Trophoblast cell (in vitro differentiated cells and primary cell): ENCODE measurements at regions not wholly inside any gene's neighbourhood (a gene's known extent, or its start where the extent isn't known, plus 50 kb on each side); places are given as distances from the start of the nearest gene placed in this dataset.

ENCODE experiments used
- DNase-seq, 2 donors: peaks; one replicate each; pipeline ENCODE4 v3.0.0-alpha.2; 2016
- H2AFZ ChIP-seq: 2 replicates; pipeline ENCODE4 v1.6.1; 2013; ENCODE audit warnings: low read length, moderate library complexity, mild to moderate bottlenecking; ENCODE audit not compliant: insufficient read depth, poor library complexity
- H2AK5ac ChIP-seq: 2 replicates; pipeline ENCODE4 v1.6.1; 2013; ENCODE audit warnings: mild to moderate bottlenecking, low read length
- H2BK120ac ChIP-seq: 2 replicates; pipeline ENCODE4 v1.6.1; 2013; ENCODE audit warnings: low read length, mild to moderate bottlenecking, moderate library complexity; ENCODE audit not compliant: insufficient read depth, poor library complexity
- H2BK12ac ChIP-seq: 2 replicates; pipeline ENCODE4 v1.6.1; 2013; ENCODE audit warnings: mild to moderate bottlenecking, low read length, moderate library complexity
- H2BK5ac ChIP-seq: 2 replicates; pipeline ENCODE4 v1.6.1; 2013; ENCODE audit warnings: low read length, low read depth, moderate library complexity, mild to moderate bottlenecking; ENCODE audit not compliant: poor library complexity
- H3K14ac ChIP-seq: 2 replicates; pipeline ENCODE4 v1.6.1; 2013; ENCODE audit warnings: mild to moderate bottlenecking, low read length
- H3K18ac ChIP-seq: 2 replicates; pipeline ENCODE4 v1.6.1; 2013; ENCODE audit warnings: mild to moderate bottlenecking, low read length
- H3K23ac ChIP-seq: 2 replicates; pipeline ENCODE4 v1.6.1; 2013; ENCODE audit warnings: low read length
- H3K27ac ChIP-seq: 2 replicates; pipeline ENCODE4 v1.5.1; 2013; ENCODE audit warnings: low read depth, mild to moderate bottlenecking, inconsistent platforms, low read length, moderate library complexity
- H3K27me3 ChIP-seq: 2 replicates; pipeline ENCODE4 v1.6.1; 2013; ENCODE audit warnings: inconsistent platforms, mild to moderate bottlenecking, low read length, moderate library complexity; ENCODE audit not compliant: insufficient read depth
- H3K36me3 ChIP-seq, 2 experiments: 1 replicate in 1 of 2; 2 replicates in 1 of 2; pipeline ENCODE4 v1.6.1; 2013; ENCODE audit warnings: low read length in 2 of 2, mild to moderate bottlenecking in 2 of 2, moderate library complexity in 1 of 2; ENCODE audit not compliant: insufficient read depth in 2 of 2, control insufficient read depth in 1 of 2
- H3K4ac ChIP-seq: 2 replicates; pipeline ENCODE4 v1.6.1; 2013; ENCODE audit warnings: low read depth, mild to moderate bottlenecking, low read length, moderate library complexity
- H3K4me1 ChIP-seq, 2 experiments: 1 replicate in 1 of 2; 2 replicates in 1 of 2; pipeline ENCODE4 v1.6.1; 2013; ENCODE audit warnings: low read length in 2 of 2, mild to moderate bottlenecking in 2 of 2, moderate library complexity in 1 of 2; ENCODE audit not compliant: insufficient read depth in 2 of 2, control insufficient read depth in 1 of 2
- H3K4me2 ChIP-seq: 2 replicates; pipeline ENCODE4 v1.6.1; 2013; ENCODE audit warnings: inconsistent platforms, mild to moderate bottlenecking, low read length, moderate library complexity
- H3K4me3 ChIP-seq: 2 replicates; pipeline ENCODE4 v1.5.1; 2013; ENCODE audit warnings: mild to moderate bottlenecking, low read depth, low read length, inconsistent platforms
- H3K79me1 ChIP-seq: one replicate; pipeline ENCODE4 v1.6.1; 2013; ENCODE audit warnings: low read length
- H3K79me2 ChIP-seq: 2 replicates; pipeline ENCODE4 v1.6.1; 2013; ENCODE audit warnings: low read length, mild to moderate bottlenecking; ENCODE audit not compliant: control insufficient read depth, insufficient read depth, poor library complexity
- H3K9ac ChIP-seq: 2 replicates; pipeline ENCODE4 v1.6.1; 2013; ENCODE audit warnings: mild to moderate bottlenecking, low read length
- H3K9me3 ChIP-seq: 2 replicates; pipeline ENCODE4 v1.6.1; 2013; ENCODE audit warnings: low read depth, mild to moderate bottlenecking, control low read depth, inconsistent platforms, low read length; ENCODE audit not compliant: insufficient read depth
- H4K12ac ChIP-seq: 2 replicates; pipeline ENCODE4 v1.6.1; 2013; ENCODE audit warnings: low read depth, mild to moderate bottlenecking, low read length, moderate library complexity
- H4K8ac ChIP-seq: 2 replicates; pipeline ENCODE4 v1.6.1; 2013; ENCODE audit warnings: low read depth, mild to moderate bottlenecking, low read length, moderate library complexity
- H4K91ac ChIP-seq: one replicate; pipeline ENCODE4 v1.6.1; 2013; ENCODE audit warnings: low read depth, mild to moderate bottlenecking, low read length, moderate library complexity
- WGBS: extraction: QIAGEN DNeasy Blood & Tissue Kit; methylation state at CpG from one replicate; pipeline ENCODE4 v1.1.7; 2013; ENCODE audit warnings: missing lambda C conversion rate; ENCODE audit not compliant: insufficient read length, insufficient coverage; ENCODE audit errors: extremely low coverage; 5-methylcytosine and 5-hydroxymethylcytosine counted together

DNA sequence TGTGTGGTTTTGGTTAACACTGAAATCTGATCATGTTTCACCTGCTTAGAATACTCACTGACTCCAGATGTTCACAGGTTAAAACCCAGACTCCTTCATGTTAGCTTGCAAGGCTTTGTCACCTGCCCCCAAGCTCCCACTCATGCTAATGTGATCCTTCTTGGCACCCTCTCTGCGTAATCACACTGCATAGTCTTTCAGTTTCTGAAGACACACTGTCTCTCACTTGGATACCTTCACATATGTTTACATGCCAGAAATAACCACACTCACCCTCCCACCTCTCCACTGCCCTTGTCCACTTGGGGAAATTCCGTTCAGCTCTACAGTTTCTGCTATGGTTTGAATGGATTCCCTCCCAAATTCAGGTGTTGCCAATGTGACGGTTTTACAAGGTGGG is 234.7 kb upstream of the SASH1 start:
- H3K4ac ChIP-seq: no peak overlapping the region
- H2BK5ac ChIP-seq: no peak overlapping the region
- H3K9me3 ChIP-seq: peaks cover 1% of the 10 kb centered on the region
- no peak overlapping the region for H3K4me2 ChIP-seq
- H3K36me3 ChIP-seq: no peaks in the 10 kb centered on the region
- no peak overlapping the region for H2AFZ ChIP-seq
- H4K12ac ChIP-seq: no peak overlapping the region
- no peak overlapping the region for H4K8ac ChIP-seq
- no peak for DNase-seq
- no peak overlapping the region for H3K9ac ChIP-seq
- H3K27me3 ChIP-seq: no peaks in the 10 kb centered on the region
- peaks cover 3 to 4% of the 10 kb centered on the region in 2 experiments for H3K4me1 ChIP-seq
- H3K23ac ChIP-seq: no peak overlapping the region
- no peak overlapping the region for H2AK5ac ChIP-seq
- no peak overlapping the region for H3K14ac ChIP-seq
- H3K79me2 ChIP-seq: no peaks in the 10 kb centered on the region
- H2BK120ac ChIP-seq: no peak overlapping the region
- H3K18ac ChIP-seq: no peak overlapping the region
- H2BK12ac ChIP-seq: no peak overlapping the region
- H3K4me3 ChIP-seq: no peak overlapping the region
- no peak overlapping the region for H3K27ac ChIP-seq
- no CpG with 5 or more reads among the region's 3 CpGs for WGBS
- H3K79me1 ChIP-seq: peaks cover 12% of the 10 kb centered on the region
- no peak overlapping the region for H4K91ac ChIP-seq

DNA sequence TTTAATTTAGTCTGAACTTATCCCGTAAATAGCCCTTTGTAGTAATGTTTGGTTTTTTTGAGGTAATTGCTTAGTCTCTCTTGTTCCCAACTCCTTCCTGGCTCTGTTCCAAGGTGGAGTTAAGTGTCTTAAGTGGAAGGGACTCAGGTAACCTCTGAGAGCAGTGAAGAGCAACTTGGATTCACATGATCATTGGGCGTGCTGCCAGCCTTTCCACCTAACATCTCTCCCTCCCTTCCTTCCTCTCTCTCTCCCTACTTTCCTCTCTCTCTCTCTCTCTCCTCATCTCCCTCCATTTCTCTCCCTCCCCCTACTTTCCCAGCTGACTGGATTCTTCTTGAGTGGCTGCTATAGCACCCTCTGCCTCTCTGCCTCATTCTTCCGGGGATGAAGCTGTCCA is 232.9 kb upstream of the SASH1 start:
- Histone ChIP-seq H3K36me3 (no peaks in the 10 kb centered on the region), H2BK5ac (no peak overlapping the region)
- no CpG with 5 or more reads among the region's 3 CpGs for WGBS

DNA sequence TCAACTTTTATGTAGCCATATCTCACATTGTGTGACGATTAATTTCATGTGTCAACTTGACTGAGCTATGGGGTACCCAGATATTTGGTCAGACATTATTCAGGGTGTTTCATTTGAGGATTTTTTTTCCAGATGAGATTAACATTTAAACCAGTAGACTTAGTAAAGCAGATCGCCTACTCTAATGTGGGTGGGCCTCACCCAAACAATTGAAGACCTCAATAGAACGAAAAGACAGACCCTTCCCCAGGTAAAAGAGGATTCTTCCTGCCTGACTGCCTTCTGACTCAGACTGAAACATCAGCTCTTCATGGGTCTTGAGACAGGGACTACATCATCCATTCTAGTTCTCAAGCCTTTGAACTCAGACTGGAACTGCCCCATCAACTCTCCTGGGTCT is 231.7 kb upstream of the SASH1 start:
- no peak overlapping the region for H3K23ac ChIP-seq
- H3K4me1 ChIP-seq: no peaks in the 10 kb centered on the region
- no peak overlapping the region for H3K27ac ChIP-seq
- H2AFZ ChIP-seq: no peak overlapping the region
- DNase-seq: no peak
- no peak overlapping the region for H4K91ac ChIP-seq
- no peaks in the 10 kb centered on the region for H3K36me3 ChIP-seq
- H3K4me3 ChIP-seq: no peak overlapping the region
- H3K4ac ChIP-seq: no peak overlapping the region
- H3K27me3 ChIP-seq: no peaks in the 10 kb centered on the region
- H4K8ac ChIP-seq: no peak overlapping the region
- H3K18ac ChIP-seq: no peak overlapping the region
- H3K79me1 ChIP-seq: no peaks in the 10 kb centered on the region
- H3K79me2 ChIP-seq: no peaks in the 10 kb centered on the region
- H2BK5ac ChIP-seq: no peak overlapping the region
- H2BK12ac ChIP-seq: no peak overlapping the region
- no peak overlapping the region for H2BK120ac ChIP-seq
- no peak overlapping the region for H4K12ac ChIP-seq
- peaks cover 1% of the 10 kb centered on the region for H3K9me3 ChIP-seq
- no peak overlapping the region for H3K14ac ChIP-seq
- H3K4me2 ChIP-seq: no peak overlapping the region
- H2AK5ac ChIP-seq: no peak overlapping the region
- no peak overlapping the region for H3K9ac ChIP-seq
- no CpG with 5 or more reads among the region's 3 CpGs for WGBS

More for the DNA sequence above, 232.9 kb upstream of the SASH1 start:
- H3K23ac ChIP-seq: no peak overlapping the region
- peaks cover 1% of the 10 kb centered on the region for H3K9me3 ChIP-seq
- no peak overlapping the region for H3K4me3 ChIP-seq
- H3K27me3 ChIP-seq: no peaks in the 10 kb centered on the region
- H3K14ac ChIP-seq: no peak overlapping the region
- no peak overlapping the region for H3K27ac ChIP-seq
- no peak overlapping the region for H2BK120ac ChIP-seq
- no peak overlapping the region for H3K4ac ChIP-seq
- no peak overlapping the region for H4K8ac ChIP-seq
- H2AK5ac ChIP-seq: peak overlapping the region; percentile 42
- no peak overlapping the region for H2AFZ ChIP-seq
- H3K9ac ChIP-seq: no peak overlapping the region
- no peaks in the 10 kb centered on the region for H3K79me2 ChIP-seq
- DNase-seq: no peak
- no peak overlapping the region for H4K91ac ChIP-seq
- H4K12ac ChIP-seq: no peak overlapping the region
- no peaks in the 10 kb centered on the region for H3K4me1 ChIP-seq
- no peak overlapping the region for H3K18ac ChIP-seq
- H2BK12ac ChIP-seq: no peak overlapping the region
- no peak overlapping the region for H3K4me2 ChIP-seq
- peaks cover 7% of the 10 kb centered on the region for H3K79me1 ChIP-seq

DNA sequence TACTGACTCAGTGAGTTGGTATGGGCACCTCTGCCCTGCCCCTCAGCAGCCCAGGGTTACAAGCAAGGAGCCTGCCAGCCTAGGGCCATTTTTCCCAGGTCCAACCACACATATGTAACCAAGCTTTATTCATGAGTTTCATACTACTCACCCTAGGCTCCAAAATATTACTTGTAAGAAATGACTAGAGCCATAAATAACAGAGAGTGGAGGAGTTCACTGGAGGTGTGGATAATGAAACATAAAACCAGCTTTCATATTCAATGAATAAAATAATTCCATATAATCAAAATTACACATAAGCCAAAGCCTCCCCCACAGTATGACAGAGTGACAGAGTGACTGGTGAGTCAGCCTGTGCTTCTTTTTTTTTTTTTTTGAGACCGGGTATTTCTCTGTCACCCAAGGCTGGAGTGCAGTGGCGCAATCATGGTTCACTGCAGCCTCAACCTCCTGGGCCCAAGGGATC is 229.8 kb upstream of the SASH1 start:
- H3K14ac ChIP-seq: no peak overlapping the region
- H3K9ac ChIP-seq: no peak overlapping the region
- peak in 1 of 2 donors; percentile 12 for DNase-seq
- no peak overlapping the region for H4K91ac ChIP-seq
- no peak overlapping the region for H3K4me2 ChIP-seq
- H4K8ac ChIP-seq: no peak overlapping the region
- H3K9me3 ChIP-seq: peaks cover 1% of the 10 kb centered on the region
- H3K79me1 ChIP-seq: no peaks in the 10 kb centered on the region
- no peak overlapping the region for H3K18ac ChIP-seq
- no peaks in the 10 kb centered on the region for H3K4me1 ChIP-seq
- no peak overlapping the region for H4K12ac ChIP-seq
- H3K27me3 ChIP-seq: no peaks in the 10 kb centered on the region
- no peak overlapping the region for H3K23ac ChIP-seq
- no peak overlapping the region for H2AK5ac ChIP-seq
- no peak overlapping the region for H3K4me3 ChIP-seq
- no peak overlapping the region for H2AFZ ChIP-seq
- H3K4ac ChIP-seq: no peak overlapping the region
- no peak overlapping the region for H3K27ac ChIP-seq
- H2BK5ac ChIP-seq: no peak overlapping the region
- no peak overlapping the region for H2BK12ac ChIP-seq
- no peaks in the 10 kb centered on the region for H3K36me3 ChIP-seq
- WGBS: no CpG with 5 or more reads among the region's 2 CpGs
- H2BK120ac ChIP-seq: no peak overlapping the region
- no peaks in the 10 kb centered on the region for H3K79me2 ChIP-seq
